OCI-LY3 (cell line): ENCODE measurements at regions not wholly inside any gene's neighbourhood (a gene's known extent, or its start where the extent isn't known, plus 50 kb on each side); places are given as distances from the start of the nearest gene placed in this dataset.

Source experiments
- EZH2phosphoT487 ChIP-seq: fragments of 200-600 bp; shearing (Covaris generic); IDR thresholded peaks from 2 replicates; pipeline ENCODE4 v1.6.1; 2018; ENCODE audit warnings: antibody characterized with exemption, mixed run types, low read depth
- TF ChIP-seq, protein P1 (sequence below): fragments of 200-600, 300-600 bp; sonication (generic); IDR thresholded peaks from 2 replicates; pipeline ENCODE4 v1.5.1; 2014; ENCODE audit warnings: antibody characterized with exemption, low read length, low read depth

DNA sequence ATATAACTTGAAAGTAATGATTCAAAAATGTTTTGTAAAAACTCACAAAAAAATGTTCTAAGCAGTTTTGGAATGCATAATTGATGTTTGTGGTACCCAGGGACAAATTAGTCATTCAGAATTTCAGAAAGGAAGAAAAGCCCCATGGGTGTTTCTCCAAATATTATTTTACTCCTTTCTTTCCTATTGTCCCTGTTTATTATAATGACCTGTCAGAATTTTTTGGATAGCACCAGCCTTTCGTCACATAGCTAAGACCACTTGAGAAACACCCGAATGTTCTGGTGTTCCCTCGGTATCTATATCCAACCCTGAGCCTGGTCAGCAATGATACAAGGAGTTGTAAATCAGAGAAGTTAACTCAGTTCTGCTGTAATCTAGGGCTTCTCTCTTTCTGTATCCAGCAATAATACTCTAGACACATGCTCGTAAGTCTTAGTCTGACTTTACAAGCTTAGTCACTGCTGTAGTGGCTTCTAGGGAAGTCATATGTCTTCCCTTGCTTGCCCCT lies 64.8 kb upstream of the MEOX2 start:
- TF ChIP-seq, protein P1, sequence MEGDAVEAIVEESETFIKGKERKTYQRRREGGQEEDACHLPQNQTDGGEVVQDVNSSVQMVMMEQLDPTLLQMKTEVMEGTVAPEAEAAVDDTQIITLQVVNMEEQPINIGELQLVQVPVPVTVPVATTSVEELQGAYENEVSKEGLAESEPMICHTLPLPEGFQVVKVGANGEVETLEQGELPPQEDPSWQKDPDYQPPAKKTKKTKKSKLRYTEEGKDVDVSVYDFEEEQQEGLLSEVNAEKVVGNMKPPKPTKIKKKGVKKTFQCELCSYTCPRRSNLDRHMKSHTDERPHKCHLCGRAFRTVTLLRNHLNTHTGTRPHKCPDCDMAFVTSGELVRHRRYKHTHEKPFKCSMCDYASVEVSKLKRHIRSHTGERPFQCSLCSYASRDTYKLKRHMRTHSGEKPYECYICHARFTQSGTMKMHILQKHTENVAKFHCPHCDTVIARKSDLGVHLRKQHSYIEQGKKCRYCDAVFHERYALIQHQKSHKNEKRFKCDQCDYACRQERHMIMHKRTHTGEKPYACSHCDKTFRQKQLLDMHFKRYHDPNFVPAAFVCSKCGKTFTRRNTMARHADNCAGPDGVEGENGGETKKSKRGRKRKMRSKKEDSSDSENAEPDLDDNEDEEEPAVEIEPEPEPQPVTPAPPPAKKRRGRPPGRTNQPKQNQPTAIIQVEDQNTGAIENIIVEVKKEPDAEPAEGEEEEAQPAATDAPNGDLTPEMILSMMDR: no peak
- no peak for TF ChIP-seq EZH2phosphoT487
